Glutamatergic neuron (in vitro differentiated cells): ENCODE measurements at regions not wholly inside any gene's neighbourhood (a gene's known extent, or its start where the extent isn't known, plus 50 kb on each side); places are given as distances from the start of the nearest gene placed in this dataset.

Source experiments
- DNase-seq: peaks from one replicate; pipeline ENCODE4 v3.0.0; 2022
- H3K27ac Mint-ChIP-seq: one replicate; pipeline ENCODE4 v1.8.0; 2020; ENCODE audit warnings: mild to moderate bottlenecking, mixed read lengths, inconsistent platforms; ENCODE audit not compliant: unreplicated experiment
- H3K27me3 Mint-ChIP-seq: one replicate; pipeline ENCODE4 v1.8.0; 2020; ENCODE audit warnings: mild to moderate bottlenecking, moderate library complexity, mixed read lengths, inconsistent platforms; ENCODE audit not compliant: unreplicated experiment
- H3K36me3 Mint-ChIP-seq: one replicate; pipeline ENCODE4 v1.8.0; 2020; ENCODE audit warnings: mild to moderate bottlenecking, mixed read lengths, inconsistent platforms; ENCODE audit not compliant: unreplicated experiment
- H3K4me1 Mint-ChIP-seq: one replicate; pipeline ENCODE4 v1.8.0; 2020; ENCODE audit warnings: mild to moderate bottlenecking, low read depth, mixed read lengths, inconsistent platforms; ENCODE audit not compliant: unreplicated experiment
- H3K4me3 Mint-ChIP-seq: one replicate; pipeline ENCODE4 v1.8.0; 2020; ENCODE audit warnings: mild to moderate bottlenecking, mixed read lengths, inconsistent platforms; ENCODE audit not compliant: unreplicated experiment
- H3K9me3 Mint-ChIP-seq: one replicate; pipeline ENCODE4 v1.8.0; 2020; ENCODE audit warnings: mild to moderate bottlenecking, moderate library complexity, mixed read lengths, inconsistent platforms; ENCODE audit not compliant: unreplicated experiment
- CTCF ChIP-seq: fragments of 200-600 bp; sonication (generic); IDR thresholded peaks from one replicate; pipeline ENCODE4 v1.5.0; 2021; ENCODE audit not compliant: partially characterized antibody, unreplicated experiment

- no peak for DNase-seq
- Mint-ChIP-seq H3K4me1 (peaks cover 3% of the 10 kb centered on the region), H3K4me3 (no peak overlapping the region), H3K9me3 (peaks cover 2% of the 10 kb centered on the region), H3K27ac (no peak overlapping the region), H3K27me3 (peaks cover 2% of the 10 kb centered on the region), H3K36me3 (no peaks in the 10 kb centered on the region)
- TF ChIP-seq CTCF: no peak
Measured at GRCh38 chr1:188371295-188371806, 1542.6 kb downstream of the PLA2G4A start.

GRCh38 chr1:188372821-188373220 lies 1544.1 kb downstream of the PLA2G4A start:
- no peak for TF ChIP-seq CTCF
- Mint-ChIP-seq H3K27me3 (peaks cover 2% of the 10 kb centered on the region), H3K4me3 (no peak overlapping the region), H3K27ac (no peak overlapping the region), H3K36me3 (no peaks in the 10 kb centered on the region), H3K9me3 (peaks cover 8% of the 10 kb centered on the region), H3K4me1 (peaks cover 5% of the 10 kb centered on the region)
- DNase-seq: no peak

- H3K36me3 Mint-ChIP-seq: no peaks in the 10 kb centered on the region
- H3K27ac Mint-ChIP-seq: no peak overlapping the region
- no peak for DNase-seq
- no peak for TF ChIP-seq CTCF
- H3K4me3 Mint-ChIP-seq: no peak overlapping the region
- H3K4me1 Mint-ChIP-seq: no peaks in the 10 kb centered on the region
- H3K9me3 Mint-ChIP-seq: no peaks in the 10 kb centered on the region
- no peaks in the 10 kb centered on the region for H3K27me3 Mint-ChIP-seq
Measured at GRCh38 chr1:188382851-188383250, 1554.1 kb downstream of the PLA2G4A start.

- H3K27me3 Mint-ChIP-seq: no peaks in the 10 kb centered on the region
- H3K4me3 Mint-ChIP-seq: no peak overlapping the region
- no peaks in the 10 kb centered on the region for H3K36me3 Mint-ChIP-seq
- peaks cover 1% of the 10 kb centered on the region for H3K9me3 Mint-ChIP-seq
- no peak overlapping the region for H3K27ac Mint-ChIP-seq
- TF ChIP-seq CTCF: no peak
- no peaks in the 10 kb centered on the region for H3K4me1 Mint-ChIP-seq
- DNase-seq: no peak
Measured at GRCh38 chr1:188386161-188386560, 1557.4 kb downstream of the PLA2G4A start.

GRCh38 chr1:188386666-188387065 lies 1557.9 kb downstream of the PLA2G4A start:
- H3K4me1 Mint-ChIP-seq: no peaks in the 10 kb centered on the region

More at GRCh38 chr1:188386666-188387065, 1557.9 kb downstream of the PLA2G4A start:
- DNase-seq: no peak
- Mint-ChIP-seq H3K4me3 (no peak overlapping the region), H3K36me3 (no peaks in the 10 kb centered on the region), H3K27ac (no peak overlapping the region), H3K27me3 (no peaks in the 10 kb centered on the region), H3K9me3 (peaks cover 1% of the 10 kb centered on the region)
- TF ChIP-seq CTCF: no peak
